ENCODE measurements at regions not wholly inside any gene's neighbourhood (a gene's known extent, or its start where the extent isn't known, plus 50 kb on each side); places are given as distances from the start of the nearest gene placed in this dataset.

- TF ChIP-seq CTCF (conservative IDR thresholded peaks at IDR 0.05; ENCODE audit: low read length) (no peak), EZH2phosphoT487 (IDR thresholded peaks at IDR 0.05; ENCODE audit: borderline replicate concordance, low read depth, low read length) (no peak)
These were observed 84.5 kb upstream of the NKX1-1 start for GRCh38 chr4:1490654-1491327.

All from OCI-LY7 (cell line).